ENCODE measurements at regions not wholly inside any gene's neighbourhood (a gene's known extent, or its start where the extent isn't known, plus 50 kb on each side); places are given as distances from the start of the nearest gene placed in this dataset.
"Not testable (repeated sequence)": the region's sequence is repeated elsewhere in the genome, so short reads cannot be mapped to it uniquely, and the experiment has no call there.

DNA sequence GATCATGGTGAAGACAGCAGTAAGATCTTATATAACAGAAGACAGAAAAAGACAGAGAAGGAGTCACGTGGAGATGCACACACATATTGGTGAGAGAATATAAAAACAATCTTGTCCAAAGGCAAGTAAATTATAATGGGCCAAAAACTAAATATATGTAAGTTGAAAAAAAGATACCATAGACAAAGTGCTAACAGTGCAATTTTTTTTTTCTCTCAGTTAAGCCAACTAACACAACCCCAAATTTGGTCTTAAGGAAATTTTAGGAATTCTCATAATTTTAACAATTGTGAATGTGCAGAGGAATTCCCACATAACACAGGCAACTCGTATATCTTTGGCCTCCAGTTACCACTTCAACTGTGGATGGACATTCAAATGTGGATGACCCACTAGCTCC, 432.2 kb downstream of the SOX2 start:
- no peak for DNase-seq

GRCh38 chr3:182148360-182148759, 436.6 kb downstream of the SOX2 start:
- DNase-seq = no peak

DNA sequence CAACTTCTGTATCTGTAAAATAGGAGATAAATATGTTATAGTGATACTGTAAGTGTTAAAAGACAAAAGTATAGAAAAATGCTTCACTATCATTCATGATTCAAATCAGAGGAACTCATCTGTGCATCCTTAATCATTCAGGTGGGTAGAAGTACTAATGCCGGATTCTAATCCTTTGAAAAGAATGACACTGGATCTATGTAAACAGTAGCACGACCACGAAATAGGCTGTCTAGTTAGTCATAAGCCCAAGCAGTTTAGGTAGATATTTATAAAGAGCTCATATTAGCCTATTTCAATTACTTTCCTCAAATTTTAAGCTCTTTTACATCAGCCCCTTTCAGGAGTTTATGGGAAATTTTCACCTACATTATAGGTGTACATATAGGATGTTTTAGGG, 437.9 kb downstream of the SOX2 start:
- DNase-seq = no peak

DNA sequence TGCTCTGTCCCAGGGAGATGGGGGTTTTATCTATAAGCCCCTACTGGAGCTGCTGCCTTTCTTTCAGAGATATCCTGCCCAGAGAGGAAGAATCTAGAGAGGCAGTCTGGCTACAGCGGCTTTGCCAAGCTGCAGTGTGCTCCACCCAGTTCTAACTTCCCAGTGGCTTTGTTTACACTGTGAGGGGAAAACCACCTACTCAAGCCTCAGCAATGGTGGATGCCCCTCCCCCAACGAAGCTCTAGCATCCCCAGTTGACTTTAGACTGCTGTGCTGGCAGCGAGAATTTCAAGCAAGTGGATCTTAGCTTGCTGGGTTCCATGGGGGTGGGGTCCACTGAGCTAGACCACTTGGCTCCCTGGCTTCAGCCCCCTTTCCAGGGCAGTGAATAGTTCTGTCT, 444.6 kb downstream of the SOX2 start:
- not testable (repeated sequence) for DNase-seq

DNA sequence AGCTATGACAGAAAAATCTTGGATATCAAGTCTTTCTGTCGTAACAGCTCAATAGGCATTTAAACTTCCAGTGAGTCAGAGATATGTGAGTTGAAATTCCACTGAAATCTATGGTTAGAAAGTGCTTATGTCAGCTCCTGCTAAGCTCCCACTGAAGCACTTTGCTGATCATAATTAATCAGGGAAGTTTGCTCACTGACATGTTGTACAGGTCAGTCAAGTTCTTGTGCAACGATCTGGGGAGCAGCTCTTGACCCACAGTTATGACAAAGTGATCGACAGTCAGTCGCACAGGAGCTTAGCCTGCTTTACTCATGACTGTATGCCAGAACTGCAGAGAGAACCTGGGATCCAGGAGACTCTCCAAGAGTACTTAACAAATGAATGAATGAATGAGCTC, 453.5 kb downstream of the SOX2 start:
- no peak for DNase-seq

GRCh38 chr3:182172534-182172933, 460.8 kb downstream of the SOX2 start:
- no peak for DNase-seq

GRCh38 chr3:182178488-182179200, 466.9 kb downstream of the SOX2 start:
- no peak for DNase-seq

- DNase-seq = peak; percentile 12
These were observed 467.9 kb downstream of the SOX2 start for GRCh38 chr3:182179631-182180030.

DNA sequence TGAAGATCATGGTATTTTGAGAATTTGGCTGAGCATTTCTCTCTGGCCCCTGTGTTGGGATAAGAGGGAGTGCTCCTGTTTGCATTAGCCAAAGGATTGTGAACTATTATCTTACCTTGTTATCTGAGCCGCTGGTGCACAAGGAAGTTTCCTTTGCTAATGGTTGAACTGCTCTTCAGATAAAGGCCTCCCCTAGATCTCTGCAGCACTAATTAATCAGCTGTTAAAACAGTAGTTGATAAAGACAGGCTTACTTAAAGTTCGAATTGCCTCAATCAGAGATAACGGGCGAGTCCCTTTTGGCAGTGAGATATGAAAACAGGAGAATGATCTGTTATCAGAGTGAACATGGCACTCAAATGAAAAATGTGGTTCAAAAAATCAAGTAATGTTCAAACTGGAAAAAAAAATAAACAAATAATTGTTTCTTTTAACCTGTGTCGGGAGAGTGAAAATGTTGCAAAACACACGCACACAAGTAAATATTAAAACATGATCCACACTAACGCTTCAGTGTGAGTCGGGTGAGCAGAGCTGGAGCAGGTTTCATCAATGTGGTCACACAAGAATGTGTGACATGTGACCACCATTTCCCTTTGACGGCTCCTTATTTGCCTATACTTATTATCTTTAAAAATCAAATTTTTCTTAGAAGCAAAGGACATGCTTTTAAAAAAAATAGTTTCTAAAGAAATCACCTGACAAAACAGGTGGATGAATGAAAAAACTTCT, 469.1 kb downstream of the SOX2 start:
- DNase-seq = peak; percentile 24

GRCh38 chr3:182182531-182182968, 470.8 kb downstream of the SOX2 start:
- DNase-seq = peak; percentile 51

- DNase-seq = no peak
These were observed 472.1 kb downstream of the SOX2 start for GRCh38 chr3:182183716-182184430.

GRCh38 chr3:182185313-182185712, 473.6 kb downstream of the SOX2 start:
- DNase-seq = no peak

- DNase-seq = no peak
These were observed 478.3 kb downstream of the SOX2 start for GRCh38 chr3:182190056-182190455.

- DNase-seq = no peak
These were observed 486.6 kb downstream of the SOX2 start for GRCh38 chr3:182198345-182198744.

- DNase-seq = no peak
These were observed 489.9 kb downstream of the SOX2 start for GRCh38 chr3:182201456-182202168.

GRCh38 chr3:182212479-182213076, 500.9 kb downstream of the SOX2 start:
- peak; percentile 100 for DNase-seq

DNA sequence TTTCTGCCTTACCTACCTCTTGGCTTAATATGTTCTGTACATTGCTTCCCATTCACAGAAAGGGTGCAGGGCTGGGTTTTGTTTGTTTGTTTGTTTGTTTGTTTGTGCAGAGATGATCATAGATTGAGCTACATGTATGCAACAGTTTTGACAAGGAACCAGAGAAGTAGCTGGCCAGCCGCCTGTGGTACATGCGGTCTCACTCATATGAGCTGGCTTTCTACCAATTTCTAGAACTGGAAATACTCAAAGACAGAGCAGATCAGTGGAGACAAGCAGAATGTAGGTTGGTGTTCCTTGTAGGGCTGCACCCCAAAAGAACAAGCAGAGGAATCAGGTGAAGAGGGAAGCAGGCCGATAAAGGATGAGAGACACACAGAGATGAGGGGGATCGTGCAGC, 502.7 kb downstream of the SOX2 start:
- no peak for DNase-seq

DNA sequence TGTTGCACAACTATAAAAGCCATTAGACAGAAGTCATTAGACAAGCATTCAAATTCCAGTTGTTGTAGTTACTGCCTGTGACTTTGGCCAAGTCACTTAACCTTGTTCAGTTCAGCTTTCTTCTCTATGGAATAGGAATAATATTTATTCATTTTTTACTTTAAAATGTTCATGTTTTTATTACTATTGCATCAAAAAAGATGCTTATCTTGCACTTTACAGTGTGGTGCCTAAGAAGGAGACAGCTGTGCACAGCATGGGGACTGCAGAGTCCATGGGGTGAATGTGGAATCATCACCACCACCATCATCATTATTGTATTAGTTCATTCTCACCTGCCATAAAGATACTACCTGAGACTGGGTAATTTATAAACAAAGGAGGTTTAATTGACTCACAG, 504.2 kb downstream of the SOX2 start:
- no peak for DNase-seq

DNA sequence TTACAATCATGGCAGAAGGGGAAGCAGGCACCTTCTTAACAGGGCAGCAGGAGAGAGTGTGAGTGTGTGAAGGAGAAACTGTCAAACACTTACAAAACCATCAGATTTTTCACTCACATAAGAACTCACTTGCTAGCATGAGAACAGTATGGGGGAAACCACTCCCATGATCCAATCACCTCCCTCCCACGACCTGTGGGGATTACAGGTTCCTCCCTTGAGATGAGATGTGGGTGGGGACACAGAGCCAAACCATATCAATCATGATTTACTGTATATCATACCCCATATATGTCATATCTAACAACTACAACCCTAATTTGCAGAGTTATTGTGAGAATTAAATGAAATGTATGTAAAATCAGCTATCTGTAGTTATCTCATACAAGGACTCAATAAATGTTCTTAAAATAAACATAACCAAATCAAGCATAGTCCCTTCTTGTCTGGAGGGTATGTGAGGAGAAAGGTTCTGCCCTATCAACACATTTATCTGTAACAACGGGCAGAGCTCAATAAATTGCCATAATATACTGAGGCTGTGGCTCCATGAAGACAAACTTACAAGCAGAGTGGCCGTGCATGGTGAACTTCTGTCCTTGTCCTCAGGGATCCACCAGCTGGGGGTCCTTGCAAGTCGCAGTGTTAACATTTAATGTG, 504.7 kb downstream of the SOX2 start:
- no peak for DNase-seq

DNA sequence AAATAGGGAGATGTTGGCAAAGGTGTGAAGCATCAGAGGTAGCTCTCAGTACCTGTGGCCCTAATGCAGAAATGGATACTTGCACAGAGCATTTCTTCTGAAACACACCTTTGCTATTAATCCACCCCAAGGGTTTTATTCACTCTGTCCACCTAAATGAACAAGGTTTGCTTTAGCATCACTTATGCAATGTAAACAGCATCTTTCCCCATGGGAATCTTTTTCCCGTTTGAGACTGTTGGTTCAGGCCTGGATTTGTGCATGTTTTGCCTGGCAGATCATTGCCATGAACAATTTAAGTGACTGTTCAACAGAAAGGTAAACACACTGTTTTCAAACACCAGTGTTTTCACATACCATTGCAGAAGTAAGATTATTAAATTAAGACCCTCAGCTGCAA, 508.3 kb downstream of the SOX2 start:
- DNase-seq = no peak

DNA sequence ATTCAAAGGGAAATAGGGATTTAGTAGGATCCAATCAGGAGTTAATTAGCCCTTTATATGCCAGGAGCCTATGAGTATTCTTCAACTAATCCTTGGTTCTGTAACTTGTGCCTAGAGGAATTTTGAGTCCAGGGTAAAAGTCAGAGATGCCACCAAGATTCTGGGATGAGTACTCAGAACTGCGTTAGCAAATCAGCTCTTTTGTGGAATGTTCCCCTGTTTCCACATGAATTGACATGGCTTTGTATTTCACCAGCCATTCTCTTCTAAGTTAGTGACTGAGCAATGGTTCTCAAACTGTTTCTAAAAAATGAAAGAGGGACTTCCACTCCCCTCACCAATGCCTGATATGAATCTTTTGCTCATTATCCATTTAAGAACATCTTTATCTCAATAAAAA, 508.7 kb downstream of the SOX2 start:
- DNase-seq = no peak

DNA sequence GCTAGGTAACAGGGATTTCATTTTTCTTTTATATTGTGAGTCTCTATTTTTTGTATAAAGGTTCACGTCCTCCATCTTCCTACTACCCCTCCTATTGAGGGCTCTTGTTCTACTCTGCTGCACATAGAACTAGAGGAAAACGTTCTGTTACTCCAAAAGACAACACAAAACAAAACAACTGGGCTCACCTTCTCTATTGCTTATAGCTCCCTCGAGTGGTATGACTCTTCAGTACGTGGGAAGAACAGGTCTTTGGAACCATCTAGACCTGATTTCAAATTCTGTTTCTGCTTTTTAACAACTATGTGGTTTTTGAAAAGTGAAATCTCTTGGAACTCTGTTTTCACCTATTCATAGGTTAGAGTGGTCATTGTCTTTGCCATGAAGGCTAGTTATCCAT, 515.3 kb downstream of the SOX2 start:
- DNase-seq = no peak

Data from NCI-H1105 treated with DMSO at 0.1 percent for 48 hours (cell line).